RWPE2 (cell line): ENCODE measurements at regions not wholly inside any gene's neighbourhood (a gene's known extent, or its start where the extent isn't known, plus 50 kb on each side); places are given as distances from the start of the nearest gene placed in this dataset.

Experiments used
- ATAC-seq: fragments of 200-7000 bp; cut with Tn5 transposase; 3 replicates; pipeline ENCODE4 v1.9.1; 2021; ENCODE audit warnings: low read depth
- DNase-seq: peaks from one replicate; pipeline ENCODE4 v3.0.0-alpha.2; 2020; ENCODE audit warnings: low spot score
- H3K27ac ChIP-seq: fragments of 450-650 bp; 2 replicates; pipeline ENCODE4 v1.5.1; 2017; ENCODE audit warnings: mild to moderate bottlenecking; ENCODE audit not compliant: poor library complexity, severe bottlenecking
- H3K27me3 ChIP-seq: fragments of 250-450 bp; sonication (Bioruptor Pico); 2 replicates; pipeline ENCODE4 v1.5.1; 2021; ENCODE audit warnings: mild to moderate bottlenecking, moderate library complexity; ENCODE audit not compliant: insufficient read depth, poor library complexity, severe bottlenecking
- H3K36me3 ChIP-seq: fragments of 250-450 bp; sonication (Bioruptor Pico); 2 replicates; pipeline ENCODE4 v1.5.1; 2020; ENCODE audit warnings: low read depth, mild to moderate bottlenecking, moderate library complexity
- H3K4me1 ChIP-seq: fragments of 250-450 bp; sonication (Bioruptor Pico); 2 replicates; pipeline ENCODE4 v1.5.1; 2021; ENCODE audit warnings: mild to moderate bottlenecking, moderate library complexity; ENCODE audit not compliant: insufficient read depth, poor library complexity, severe bottlenecking
- H3K4me3 ChIP-seq: fragments of 250-450 bp; sonication (Bioruptor Pico); 2 replicates; pipeline ENCODE4 v1.5.1; 2021; ENCODE audit warnings: mild to moderate bottlenecking, moderate library complexity; ENCODE audit not compliant: severe bottlenecking
- H3K9me3 ChIP-seq: fragments of 250-450 bp; sonication (Bioruptor Pico); 2 replicates; pipeline ENCODE4 v1.5.1; 2021; ENCODE audit warnings: mild to moderate bottlenecking, moderate library complexity; ENCODE audit not compliant: severe bottlenecking
- CTCF ChIP-seq: fragments of 450-650 bp; IDR thresholded peaks from one replicate; pipeline ENCODE4 v1.5.1; 2017; ENCODE audit warnings: mild to moderate bottlenecking, moderate library complexity; ENCODE audit not compliant: poor library complexity, severe bottlenecking

GRCh38 chr2:71938108-71938507, 209.6 kb downstream of the CYP26B1 start:
- no peak for TF ChIP-seq CTCF
- no peaks in the 10 kb centered on the region for H3K27me3 ChIP-seq
- no peak overlapping the region for H3K27ac ChIP-seq
- no peaks in the 10 kb centered on the region for H3K4me1 ChIP-seq
- DNase-seq (no peak), ATAC-seq (no peak)
- H3K9me3 ChIP-seq: no peaks in the 10 kb centered on the region
- H3K36me3 ChIP-seq: no peaks in the 10 kb centered on the region
- no peak overlapping the region for H3K4me3 ChIP-seq

DNA sequence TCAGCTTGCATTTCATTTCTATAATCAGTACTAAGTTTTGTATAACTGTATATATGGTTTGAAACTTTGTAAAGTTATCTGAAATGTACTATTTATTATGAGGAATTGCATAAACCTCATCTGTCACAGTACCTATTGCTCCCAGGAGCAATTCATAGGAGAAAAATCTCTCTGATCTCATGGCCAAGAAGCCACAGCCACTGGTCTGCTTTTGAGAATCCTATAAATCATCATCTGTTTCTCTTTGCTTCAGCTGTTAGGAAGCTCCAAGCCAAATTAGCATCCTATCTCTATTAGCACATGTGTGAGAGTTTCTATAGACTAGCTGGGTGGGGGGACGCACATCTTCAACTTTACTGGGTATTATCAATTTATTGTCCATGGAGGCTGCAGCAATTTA, 210.3 kb downstream of the CYP26B1 start:
- Histone ChIP-seq H3K27ac (no peak overlapping the region), H3K36me3 (no peaks in the 10 kb centered on the region), H3K9me3 (no peaks in the 10 kb centered on the region), H3K4me3 (no peak overlapping the region), H3K4me1 (no peaks in the 10 kb centered on the region), H3K27me3 (no peaks in the 10 kb centered on the region)
- no peak for TF ChIP-seq CTCF
- no peak for DNase-seq
- ATAC-seq: no peak

DNA sequence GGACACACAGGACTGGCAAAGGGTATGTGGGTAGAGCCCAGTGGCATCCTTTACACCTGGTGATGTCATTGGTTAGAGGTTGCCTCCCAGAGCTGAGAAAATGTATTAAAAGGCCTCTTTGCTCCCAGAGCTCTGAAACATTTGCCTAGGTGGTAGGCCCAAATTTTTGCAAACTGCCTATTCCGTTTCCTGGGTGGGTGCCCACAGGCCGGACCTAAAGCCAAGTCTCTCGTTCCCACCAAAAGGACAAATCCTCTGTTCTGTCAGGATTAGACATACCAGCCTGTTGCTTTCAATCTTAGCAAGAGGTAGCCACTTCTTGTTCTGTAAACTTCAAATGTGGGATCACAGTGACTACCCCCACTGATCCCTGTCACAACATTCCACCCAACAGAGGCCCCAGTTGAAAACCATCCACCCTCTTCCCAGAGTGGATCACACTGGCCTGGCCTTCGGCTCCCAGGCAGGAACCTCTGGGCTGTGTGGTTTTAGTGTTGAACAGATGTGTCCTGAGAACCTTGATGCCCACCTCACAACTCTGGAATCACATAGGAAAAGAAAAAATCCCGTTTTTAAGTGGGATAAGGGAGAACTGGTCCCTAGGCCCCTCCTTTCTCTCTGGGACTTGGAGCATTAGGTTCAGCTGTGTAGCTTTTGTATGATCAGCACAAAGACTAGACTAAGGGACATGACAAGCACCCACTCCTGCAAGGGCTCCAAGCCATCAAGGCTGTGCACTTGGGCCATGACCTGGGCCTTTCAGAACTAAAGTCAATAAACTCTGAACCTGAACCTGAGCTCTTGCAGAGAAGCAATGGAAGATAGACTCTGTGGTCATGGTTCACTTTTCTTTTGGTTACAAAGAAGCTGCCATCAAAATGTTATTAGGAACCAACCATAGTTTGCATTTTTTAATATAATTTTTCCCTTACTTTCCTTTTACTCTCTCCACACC, 211.3 kb downstream of the CYP26B1 start:
- H3K27me3 ChIP-seq: no peaks in the 10 kb centered on the region

GRCh38 chr2:71935262-71935848, 212.3 kb downstream of the CYP26B1 start:
- ATAC-seq: no peak
- no peak for DNase-seq
- no peak overlapping the region for H3K27ac ChIP-seq

More for the DNA sequence above, 211.3 kb downstream of the CYP26B1 start:
- Histone ChIP-seq H3K4me3 (no peak overlapping the region), H3K4me1 (no peaks in the 10 kb centered on the region), H3K9me3 (no peaks in the 10 kb centered on the region), H3K27ac (no peak overlapping the region), H3K36me3 (no peaks in the 10 kb centered on the region)
- no peak for ATAC-seq
- TF ChIP-seq CTCF: no peak
- no peak for DNase-seq

More at GRCh38 chr2:71935262-71935848, 212.3 kb downstream of the CYP26B1 start:
- H3K36me3 ChIP-seq: no peaks in the 10 kb centered on the region
- no peak for TF ChIP-seq CTCF
- H3K4me1 ChIP-seq: no peaks in the 10 kb centered on the region
- H3K4me3 ChIP-seq: no peak overlapping the region
- no peaks in the 10 kb centered on the region for H3K9me3 ChIP-seq
- H3K27me3 ChIP-seq: no peaks in the 10 kb centered on the region
